HFFc6 (cell line): ENCODE measurements at regions not wholly inside any gene's neighbourhood (a gene's known extent, or its start where the extent isn't known, plus 50 kb on each side); places are given as distances from the start of the nearest gene placed in this dataset.

Source experiments
- DNase-seq: peaks from one replicate; pipeline ENCODE4 v3.0.0-alpha.2; 2018
- H3K27ac Mint-ChIP-seq: 2 replicates; pipeline ENCODE4 v1.8.0; 2020; ENCODE audit warnings: mild to moderate bottlenecking, mixed read lengths
- H3K27me3 Mint-ChIP-seq: 2 replicates; pipeline ENCODE4 v1.8.0; 2021; ENCODE audit warnings: mild to moderate bottlenecking, moderate library complexity, mixed read lengths; ENCODE audit not compliant: insufficient read depth
- H3K36me3 Mint-ChIP-seq: 2 replicates; pipeline ENCODE4 v1.8.0; 2021; ENCODE audit warnings: low read depth, mixed read lengths
- H3K4me1 Mint-ChIP-seq: 2 replicates; pipeline ENCODE4 v1.8.0; 2020; ENCODE audit warnings: low read depth, mixed read lengths
- H3K4me3 Mint-ChIP-seq: 2 replicates; pipeline ENCODE4 v1.8.0; 2020; ENCODE audit warnings: mild to moderate bottlenecking, moderate library complexity, mixed read lengths
- H3K9me3 Mint-ChIP-seq: 2 replicates; pipeline ENCODE4 v1.8.0; 2020; ENCODE audit warnings: mild to moderate bottlenecking, mixed read lengths
- CTCF ChIP-seq: fragments of 200-600 bp; sonication (generic); IDR thresholded peaks from 2 replicates; pipeline ENCODE4 v1.5.0; 2021; ENCODE audit warnings: antibody characterized with exemption, mild to moderate bottlenecking

GRCh38 chr3:177357352-177358090, 160.2 kb upstream of the TBL1XR1 start:
- H3K4me3 Mint-ChIP-seq = peak overlapping the region; percentile 74
- H3K9me3 Mint-ChIP-seq = no peaks in the 10 kb centered on the region
- H3K27ac Mint-ChIP-seq = peak overlapping the region; percentile 95
- peak; percentile 32 for TF ChIP-seq CTCF
- peak; percentile 77 for DNase-seq
- H3K4me1 Mint-ChIP-seq = peaks cover 47% of the 10 kb centered on the region
- no peaks in the 10 kb centered on the region for H3K36me3 Mint-ChIP-seq
- peaks cover 4% of the 10 kb centered on the region for H3K27me3 Mint-ChIP-seq

- TF ChIP-seq CTCF = no peak
- Mint-ChIP-seq H3K4me1 (peaks cover 47% of the 10 kb centered on the region), H3K27me3 (peaks cover 4% of the 10 kb centered on the region)
Measured at GRCh38 chr3:177358091-177358976, 161.1 kb upstream of the TBL1XR1 start.

GRCh38 chr3:177358977-177359592, 161.8 kb upstream of the TBL1XR1 start:
- TF ChIP-seq CTCF = no peak

More at GRCh38 chr3:177358091-177358976, 161.1 kb upstream of the TBL1XR1 start:
- no peaks in the 10 kb centered on the region for H3K9me3 Mint-ChIP-seq
- H3K36me3 Mint-ChIP-seq = no peaks in the 10 kb centered on the region
- peak overlapping the region; percentile 95 for H3K27ac Mint-ChIP-seq
- no peak for DNase-seq
- peak overlapping the region; percentile 74 for H3K4me3 Mint-ChIP-seq

GRCh38 chr3:177359593-177360357, 162.5 kb upstream of the TBL1XR1 start:
- Mint-ChIP-seq H3K9me3 (no peaks in the 10 kb centered on the region), H3K36me3 (no peaks in the 10 kb centered on the region), H3K4me3 (peak overlapping the region; percentile 82), H3K4me1 (peaks cover 47% of the 10 kb centered on the region), H3K27me3 (peaks cover 4% of the 10 kb centered on the region), H3K27ac (peak overlapping the region; percentile 90)
- peak; percentile 22; the same call in 1 of the 2 replicates for TF ChIP-seq CTCF
- DNase-seq = peak; percentile 99

More at GRCh38 chr3:177358977-177359592, 161.8 kb upstream of the TBL1XR1 start:
- Mint-ChIP-seq H3K36me3 (no peaks in the 10 kb centered on the region), H3K27ac (peak overlapping the region; percentile 95), H3K27me3 (peaks cover 4% of the 10 kb centered on the region), H3K4me1 (peaks cover 47% of the 10 kb centered on the region), H3K9me3 (no peaks in the 10 kb centered on the region), H3K4me3 (peak overlapping the region; percentile 74; the same call in 1 of the 2 replicates)
- DNase-seq = no peak
